ENCODE measurements at regions not wholly inside any gene's neighbourhood (a gene's known extent, or its start where the extent isn't known, plus 50 kb on each side); places are given as distances from the start of the nearest gene placed in this dataset.

- DNase-seq (ENCODE audit: low spot score), result no peak
Measured at GRCh38 chr14:101004176-101004575, 100.7 kb upstream of the RTL1 start.

- no peak for DNase-seq (ENCODE audit: low spot score)
Measured at GRCh38 chr14:101004954-101005353, 101.4 kb upstream of the RTL1 start.

GRCh38 chr14:101005447-101005846 lies 101.9 kb upstream of the RTL1 start:
- no peak for DNase-seq (ENCODE audit: low spot score)

GRCh38 chr14:101006008-101006407 lies 102.5 kb upstream of the RTL1 start:
- no peak for DNase-seq (ENCODE audit: low spot score)

- DNase-seq (ENCODE audit: low spot score), result no peak
Measured at GRCh38 chr14:101007004-101007614, 103.6 kb upstream of the RTL1 start.

GRCh38 chr14:101007765-101008164 lies 104.2 kb upstream of the RTL1 start:
- DNase-seq (ENCODE audit: low spot score), result no peak

GRCh38 chr14:101008196-101008595 lies 104.7 kb upstream of the RTL1 start:
- DNase-seq (ENCODE audit: low spot score), result no peak

GRCh38 chr14:101008631-101009336 lies 105.3 kb upstream of the RTL1 start:
- DNase-seq (ENCODE audit: low spot score), result peak; percentile 64

GRCh38 chr14:101009531-101009930 lies 106.0 kb upstream of the RTL1 start:
- DNase-seq (ENCODE audit: low spot score), result no peak

GRCh38 chr14:101010293-101010692 lies 106.8 kb upstream of the RTL1 start:
- DNase-seq (ENCODE audit: low spot score), result no peak

- DNase-seq (ENCODE audit: low spot score), result no peak
Measured at GRCh38 chr14:101010835-101011234, 107.3 kb upstream of the RTL1 start.

- DNase-seq (ENCODE audit: low spot score), result no peak
Measured at GRCh38 chr14:101017209-101017608, 113.7 kb upstream of the RTL1 start.

- DNase-seq (ENCODE audit: low spot score), result no peak
Measured at GRCh38 chr14:101017806-101018560, 114.5 kb upstream of the RTL1 start.

- DNase-seq (ENCODE audit: low spot score), result no peak
Measured at GRCh38 chr14:101018561-101019290, 115.2 kb upstream of the RTL1 start.

- no peak for DNase-seq (ENCODE audit: low spot score)
Measured at GRCh38 chr14:101019541-101019940, 116.0 kb upstream of the RTL1 start.

GRCh38 chr14:101019990-101020710 lies 116.6 kb upstream of the RTL1 start:
- no peak for DNase-seq (ENCODE audit: low spot score)

GRCh38 chr14:101020834-101021370 lies 117.4 kb upstream of the RTL1 start:
- no peak for DNase-seq (ENCODE audit: low spot score)

GRCh38 chr14:101022121-101022520 lies 118.6 kb upstream of the RTL1 start:
- DNase-seq (ENCODE audit: low spot score), result no peak

- no peak for DNase-seq (ENCODE audit: low spot score)
Measured at GRCh38 chr14:101022916-101023435, 119.5 kb upstream of the RTL1 start.

GRCh38 chr14:101024686-101025085 lies 121.2 kb upstream of the RTL1 start:
- DNase-seq (ENCODE audit: low spot score), result no peak

- no peak for DNase-seq (ENCODE audit: low spot score)
Measured at GRCh38 chr14:101025131-101025530, 121.6 kb upstream of the RTL1 start.
